NCI-H446 (cell line): ENCODE measurements at regions not wholly inside any gene's neighbourhood (a gene's known extent, or its start where the extent isn't known, plus 50 kb on each side); places are given as distances from the start of the nearest gene placed in this dataset.
"Not testable (repeated sequence)": the region's sequence is repeated elsewhere in the genome, so short reads cannot be mapped to it uniquely, and the experiment has no call there.

ENCODE experiments used
- DNase-seq, 2 experiments: peaks; one replicate each; lab custom pipeline; 2025; lab: John Stamatoyannopoulos, UW

- no peak for DNase-seq
Observed at GRCh38 chr6:91075244-91075976, 488.5 kb upstream of the MAP3K7 start.

GRCh38 chr6:91063362-91063761 lies 476.5 kb upstream of the MAP3K7 start:
- no peak for DNase-seq

- no peak for DNase-seq
Observed at GRCh38 chr6:91057689-91058088, 470.8 kb upstream of the MAP3K7 start.

DNA sequence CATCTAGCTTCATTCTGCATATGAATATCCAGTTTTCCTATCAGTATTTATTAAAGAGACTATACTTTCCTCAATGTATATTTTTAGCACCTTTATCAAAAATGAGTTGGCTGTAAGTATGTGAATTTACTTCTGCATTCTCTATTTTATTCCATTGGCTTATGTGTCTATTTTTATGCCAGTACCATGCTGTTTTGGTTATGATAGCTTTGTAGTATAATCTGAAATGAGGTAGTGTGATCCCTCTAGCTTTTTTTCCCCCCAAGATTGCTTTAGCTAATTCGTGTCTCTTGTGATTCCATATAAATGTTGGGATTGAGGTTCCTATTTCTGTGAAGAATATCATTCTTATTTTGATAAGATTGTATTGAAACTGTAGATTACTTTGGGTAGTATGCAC lies 469.1 kb upstream of the MAP3K7 start:
- DNase-seq: no peak

- DNase-seq: not testable (repeated sequence)
Observed at GRCh38 chr6:91052473-91053450, 465.9 kb upstream of the MAP3K7 start.

GRCh38 chr6:91045161-91045560 lies 458.3 kb upstream of the MAP3K7 start:
- peak in 1 of 2 experiments; percentile 49 for DNase-seq

- DNase-seq: no peak
Observed at GRCh38 chr6:91043751-91044150, 456.9 kb upstream of the MAP3K7 start.

- no peak for DNase-seq
Observed at GRCh38 chr6:91042656-91043055, 455.8 kb upstream of the MAP3K7 start.

GRCh38 chr6:91033964-91034363 lies 447.1 kb upstream of the MAP3K7 start:
- DNase-seq: no peak

DNA sequence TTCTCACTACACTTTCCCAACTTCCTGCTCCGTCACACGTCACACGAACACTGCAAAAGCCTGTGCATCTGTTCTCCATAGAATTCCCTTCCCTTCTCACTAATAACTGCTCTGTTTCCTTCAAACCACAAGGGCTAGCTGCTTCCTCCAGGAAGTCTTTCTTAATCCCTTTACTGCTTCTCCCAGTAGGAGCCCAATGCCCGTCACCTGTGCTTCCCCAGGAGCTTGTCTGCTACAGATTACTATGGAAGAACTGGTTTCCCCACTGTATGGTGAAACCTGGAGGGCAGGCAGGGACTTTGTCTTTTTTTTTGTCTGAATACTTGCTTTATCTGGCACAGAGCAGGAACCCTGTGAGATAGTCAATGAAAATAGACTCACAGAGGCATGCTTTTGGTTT lies 444.7 kb upstream of the MAP3K7 start:
- DNase-seq: no peak

DNA sequence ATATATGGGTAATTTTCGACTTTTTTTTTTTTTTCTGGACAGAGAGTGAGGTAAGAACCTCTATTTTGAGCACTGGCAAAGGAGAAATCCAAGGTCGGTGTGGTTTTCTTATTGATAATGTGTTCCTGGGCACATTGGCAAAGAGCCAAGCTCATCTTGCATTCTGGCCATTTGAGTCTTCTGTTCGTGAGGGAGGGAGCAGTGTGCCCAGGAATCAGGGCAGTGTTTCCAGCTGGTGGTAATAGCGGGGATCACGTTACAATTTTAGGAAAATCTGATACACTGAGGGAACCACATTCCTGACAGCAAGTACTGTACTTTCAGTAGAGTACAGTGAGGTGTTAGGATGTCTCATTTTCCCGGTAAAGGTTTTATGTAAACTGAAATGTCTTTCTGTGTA lies 442.3 kb upstream of the MAP3K7 start:
- DNase-seq: peak in 1 of 2 experiments; percentile 44

- DNase-seq: no peak
Observed at GRCh38 chr6:91023529-91023928, 436.7 kb upstream of the MAP3K7 start.

GRCh38 chr6:91020744-91021143 lies 433.9 kb upstream of the MAP3K7 start:
- DNase-seq: no peak

DNA sequence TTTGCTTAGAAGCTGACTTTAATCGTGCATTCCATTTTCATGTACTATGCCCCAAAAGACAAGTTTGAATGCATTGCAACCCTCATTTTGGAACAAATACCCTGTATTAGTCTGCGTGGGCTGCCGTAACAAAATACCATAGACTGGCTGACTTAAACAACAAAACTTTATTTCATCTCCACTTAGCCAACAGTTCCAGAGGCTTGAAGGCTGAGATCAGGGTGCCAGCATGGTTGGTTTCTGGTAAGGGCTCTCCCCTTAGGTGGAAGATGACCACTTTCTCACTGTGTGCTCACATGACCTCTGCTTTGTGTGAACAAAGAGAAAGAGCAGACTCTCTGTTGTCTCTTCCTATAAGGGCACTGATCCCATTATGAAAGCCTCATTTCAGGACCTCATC lies 431.7 kb upstream of the MAP3K7 start:
- no peak for DNase-seq

- no peak for DNase-seq
Observed at GRCh38 chr6:91013511-91013910, 426.6 kb upstream of the MAP3K7 start.

DNA sequence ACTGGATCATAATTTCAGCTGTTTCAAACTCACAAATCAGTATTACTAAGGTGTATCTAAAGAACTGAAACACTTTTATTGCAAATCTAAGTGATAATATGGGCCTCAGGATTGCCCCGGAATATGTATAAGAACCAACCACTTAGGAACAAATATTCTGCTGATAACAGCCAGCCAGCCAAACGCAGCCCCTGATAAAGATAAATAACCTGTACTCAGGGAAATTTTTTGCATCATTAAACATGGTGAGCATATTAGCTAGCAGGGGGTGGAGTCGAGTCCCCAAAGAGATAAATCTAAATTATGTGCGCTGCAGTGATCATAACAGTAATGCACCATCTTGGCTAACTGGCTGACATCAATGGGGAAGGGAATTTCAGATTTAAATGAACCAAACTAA lies 410.2 kb upstream of the MAP3K7 start:
- peak; percentile 60 to 69 for DNase-seq

DNA sequence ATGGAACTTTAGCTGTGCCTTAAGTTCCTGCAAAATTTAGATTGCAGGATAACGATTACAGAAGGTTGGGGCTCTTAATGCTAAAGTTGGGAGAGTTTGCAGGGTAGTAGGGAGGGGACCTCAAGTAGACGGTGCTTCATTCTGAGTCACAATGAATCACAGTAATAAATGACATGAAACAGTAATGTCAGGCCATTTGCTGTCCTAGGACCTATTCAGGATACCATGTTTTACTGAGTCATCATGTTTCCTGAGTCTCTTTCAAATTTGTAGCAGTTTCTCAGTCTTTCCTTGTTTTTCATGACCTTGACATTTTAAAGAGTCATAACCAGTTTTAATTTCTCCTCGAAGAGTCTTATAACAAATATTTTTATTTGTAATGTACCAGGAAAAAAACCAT lies 406.9 kb upstream of the MAP3K7 start:
- no peak for DNase-seq

- no peak for DNase-seq
Observed at GRCh38 chr6:90989763-90990162, 402.9 kb upstream of the MAP3K7 start.

GRCh38 chr6:90984066-90984465 lies 397.2 kb upstream of the MAP3K7 start:
- no peak for DNase-seq

GRCh38 chr6:90983462-90983861 lies 396.6 kb upstream of the MAP3K7 start:
- no peak for DNase-seq

GRCh38 chr6:90982581-90982980 lies 395.7 kb upstream of the MAP3K7 start:
- DNase-seq: no peak

GRCh38 chr6:90982051-90982450 lies 395.2 kb upstream of the MAP3K7 start:
- no peak for DNase-seq

DNA sequence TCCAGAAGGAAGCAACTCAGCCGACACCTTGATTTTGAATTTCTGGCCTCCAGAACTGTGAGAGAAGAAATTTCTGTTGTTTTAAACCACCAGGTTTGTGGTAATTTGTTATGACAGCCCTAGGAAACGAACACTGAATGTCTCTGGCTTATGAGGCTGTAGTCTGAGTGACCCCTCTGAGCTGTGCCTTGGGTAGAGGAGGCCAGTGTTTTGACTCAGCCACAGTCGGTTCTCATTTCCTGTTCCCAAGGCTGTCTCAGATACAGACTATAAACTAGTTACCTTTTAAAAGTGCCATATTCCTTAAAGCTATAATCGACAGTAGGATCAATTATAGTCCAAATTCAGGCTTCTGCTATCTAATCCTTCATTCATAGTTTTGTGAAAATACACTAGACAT lies 391.2 kb upstream of the MAP3K7 start:
- no peak for DNase-seq
